C4-2B (cell line): ENCODE measurements at regions not wholly inside any gene's neighbourhood (a gene's known extent, or its start where the extent isn't known, plus 50 kb on each side); places are given as distances from the start of the nearest gene placed in this dataset.

Experiments
- H3K27ac ChIP-seq: fragments of 450-650 bp; 2 replicates; pipeline ENCODE4 v1.5.1; 2017
- CTCF ChIP-seq: fragments of 450-650 bp; conservative IDR thresholded peaks from 2 replicates; pipeline ENCODE4 v1.5.1; 2017; ENCODE audit warnings: mild to moderate bottlenecking
- ZFX ChIP-seq: fragments of 450-650 bp; IDR thresholded peaks from 2 replicates; pipeline ENCODE4 v1.6.1; 2017

DNA sequence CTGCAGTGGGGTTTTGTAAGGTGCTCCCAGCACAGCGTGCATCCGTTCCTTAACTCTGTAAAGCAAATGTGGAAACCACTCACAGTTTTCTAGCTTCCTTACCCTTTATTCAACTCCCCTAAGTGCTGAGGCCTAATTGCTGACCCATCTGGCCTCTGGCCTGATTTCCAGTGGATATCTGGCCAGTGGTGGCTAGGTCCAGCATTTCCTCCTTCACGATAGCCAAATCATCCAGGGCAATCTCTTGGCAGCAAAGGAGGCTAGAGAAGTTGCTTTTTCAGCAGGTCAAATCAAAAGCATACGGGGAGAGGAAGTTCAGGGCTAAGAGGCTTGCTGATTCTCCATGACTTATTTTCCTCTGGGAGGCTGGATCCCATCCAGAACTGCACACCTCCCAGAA is 286.3 kb upstream of the VLDLR start:
- no peak overlapping the region for H3K27ac ChIP-seq
- TF ChIP-seq CTCF (no peak), ZFX (no peak)

GRCh38 chr9:2336055-2336454 is 285.5 kb upstream of the VLDLR start:
- H3K27ac ChIP-seq = no peak overlapping the region
- TF ChIP-seq ZFX = no peak
- peak; percentile 53 for TF ChIP-seq CTCF

DNA sequence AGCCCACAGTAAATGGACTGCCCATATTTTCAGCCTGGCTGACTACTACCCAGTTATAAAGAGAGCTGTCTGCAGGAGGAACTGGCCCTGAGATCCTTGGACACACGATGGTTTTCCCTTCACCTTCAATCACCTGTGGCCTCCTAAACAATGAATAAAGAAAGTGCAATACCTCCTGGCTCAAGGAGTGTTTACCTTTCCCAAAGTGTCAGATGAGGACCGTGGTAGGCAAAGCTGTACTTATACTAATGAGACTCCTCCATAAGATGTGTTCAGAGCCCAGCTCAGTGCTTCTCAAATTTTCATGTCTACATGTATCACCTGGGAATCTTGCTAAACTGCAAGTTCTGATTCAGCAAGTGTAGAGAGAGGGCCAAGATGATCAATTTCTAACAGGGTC is 284.5 kb upstream of the VLDLR start:
- H3K27ac ChIP-seq = no peak overlapping the region
- TF ChIP-seq ZFX (no peak), CTCF (no peak)

- TF ChIP-seq ZFX (no peak), CTCF (no peak)
- H3K27ac ChIP-seq = no peak overlapping the region
These were observed 284.0 kb upstream of the VLDLR start for GRCh38 chr9:2337627-2338026.

DNA sequence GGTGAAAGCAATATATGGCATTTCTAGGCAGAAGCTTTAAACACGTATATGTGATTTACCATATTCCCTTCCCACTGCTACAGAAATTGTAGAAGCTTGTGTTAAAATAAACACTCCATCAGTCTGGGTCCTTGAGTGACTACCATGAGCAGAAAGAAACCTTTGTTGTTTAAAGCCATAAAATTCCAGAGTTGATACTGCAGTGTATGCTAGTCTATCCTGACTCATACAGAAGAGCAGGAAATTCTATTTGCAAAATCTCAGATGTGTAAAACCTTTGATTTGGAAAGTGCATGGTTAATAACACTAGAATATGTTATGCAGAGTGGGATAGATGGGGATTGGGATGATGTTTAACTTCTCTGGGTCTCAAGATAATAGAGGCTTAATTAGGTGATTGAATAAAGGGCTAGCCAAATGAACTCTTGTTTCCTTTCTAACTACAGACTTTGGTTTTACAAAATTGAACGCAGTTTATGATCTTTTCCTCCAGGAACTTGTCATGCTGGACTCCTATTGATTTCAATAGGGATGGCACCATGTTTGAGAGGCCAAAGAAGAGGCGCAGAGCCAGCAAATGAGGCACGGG is 282.7 kb upstream of the VLDLR start:
- TF ChIP-seq CTCF = no peak
- no peak for TF ChIP-seq ZFX

GRCh38 chr9:2339416-2339815 is 282.2 kb upstream of the VLDLR start:
- TF ChIP-seq CTCF (no peak), ZFX (no peak)
- no peak overlapping the region for H3K27ac ChIP-seq

More for the DNA sequence above, 282.7 kb upstream of the VLDLR start:
- H3K27ac ChIP-seq = no peak overlapping the region

DNA sequence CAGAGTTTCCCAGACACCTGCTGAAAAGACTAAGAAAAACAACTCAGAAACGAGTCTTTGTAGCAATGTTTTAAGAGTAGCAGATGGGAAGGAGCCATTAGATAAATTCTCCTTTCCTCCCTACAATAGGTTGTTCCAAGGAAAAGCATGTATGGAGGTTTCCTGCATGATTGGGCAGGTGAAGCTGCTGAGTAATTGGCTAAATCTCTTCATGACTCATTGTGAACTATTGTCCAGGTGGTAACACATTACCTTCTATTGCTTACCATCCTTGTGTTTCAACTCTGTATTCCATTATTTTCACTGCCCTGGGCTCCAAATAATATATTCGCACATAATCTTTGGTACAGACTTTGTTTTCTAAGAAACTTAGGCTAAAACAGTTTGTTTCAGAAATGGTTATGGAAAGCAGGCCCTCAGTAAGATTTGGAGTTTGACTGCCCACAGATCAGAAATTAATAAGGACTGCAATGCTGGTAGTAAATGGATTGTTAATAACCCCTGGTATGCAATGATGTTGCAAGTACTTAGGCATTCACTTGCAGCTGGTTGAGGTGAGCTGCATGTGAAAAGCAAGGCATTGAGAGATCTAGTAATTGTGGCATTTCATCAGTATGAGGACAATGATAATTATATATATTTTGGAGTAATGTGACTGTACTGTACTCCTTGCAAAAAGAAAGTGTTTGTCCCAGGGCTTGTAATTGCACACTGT is 281.4 kb upstream of the VLDLR start:
- H3K27ac ChIP-seq = no peak overlapping the region
- TF ChIP-seq CTCF = no peak
- TF ChIP-seq ZFX = no peak
